PC-9 (cell line): ENCODE measurements at regions not wholly inside any gene's neighbourhood (a gene's known extent, or its start where the extent isn't known, plus 50 kb on each side); places are given as distances from the start of the nearest gene placed in this dataset.

Experiments used
- BruUV-seq: library from RNA; stranded (reverse); fragments of 400-500 nt; replicated peaks from 2 replicates; lab custom pipeline; 2021; lab: Mats Ljungman, UMichigan
- CTCF ChIA-PET: fragments of 300-600 bp; sonication (Branson Sonifier 250); formaldehyde crosslinking; loops from one replicate; lab custom pipeline; 2022; ENCODE audit warnings: antibody characterized with exemption; lab: Charles Lee
- POLR2A ChIA-PET: fragments of 300-600 bp; sonication (Branson Sonifier 250); formaldehyde crosslinking; loops from one replicate; lab custom pipeline; 2022; ENCODE audit warnings: antibody characterized with exemption; ENCODE audit not compliant: unreplicated experiment; lab: Charles Lee
- DNase-seq, 2 experiments: peaks; one replicate each; pipeline versions ENCODE4 v3.0.0 to v3.0.0-alpha.2; 2015 to 2022; ENCODE audit warnings: mixed read lengths in 1 of 2
- H2AFZ ChIP-seq: fragments of 200-600 bp; sonication (generic); 2 replicates; pipeline ENCODE4 v1.8.1; 2017; ENCODE audit warnings: antibody characterized with exemption
- H3F3A ChIP-seq: fragments of 200-600 bp; sonication (generic); 2 replicates; pipeline ENCODE4 v1.8.1; 2017; ENCODE audit warnings: antibody characterized with exemption, mild to moderate bottlenecking, low read depth; ENCODE audit not compliant: insufficient read depth
- H3K27ac ChIP-seq: fragments of 200-600 bp; sonication (generic); 2 replicates; pipeline ENCODE4 v1.6.1; 2016; ENCODE audit warnings: mixed run types
- H3K27me3 ChIP-seq: fragments of 200-600 bp; sonication (generic); 2 replicates; pipeline ENCODE4 v1.6.1; 2016; ENCODE audit warnings: low read depth, mixed run types; ENCODE audit not compliant: insufficient read depth
- H3K36me3 ChIP-seq: fragments of 200-600 bp; sonication (generic); 2 replicates; pipeline ENCODE4 v1.6.1; 2016; ENCODE audit warnings: low read depth, mixed run types
- H3K4me1 ChIP-seq: fragments of 200-600 bp; sonication (generic); replicated peaks from 2 replicates; pipeline ENCODE4 v1.6.1; 2016; ENCODE audit warnings: mixed run types; ENCODE audit not compliant: insufficient read depth
- H3K4me2 ChIP-seq: fragments of 200-600 bp; sonication (generic); 2 replicates; pipeline ENCODE4 v1.6.1; 2017; ENCODE audit warnings: mixed run types
- H3K4me3 ChIP-seq: fragments of 200-600 bp; sonication (generic); 2 replicates; pipeline ENCODE4 v1.6.1; 2016; ENCODE audit warnings: mixed run types
- H3K79me2 ChIP-seq: fragments of 200-600 bp; sonication (generic); 2 replicates; pipeline ENCODE4 v1.6.1; 2017; ENCODE audit warnings: low read depth, mixed run types
- H3K9me2 ChIP-seq: fragments of 200-600 bp; sonication (generic); 2 replicates; pipeline ENCODE4 v1.8.1; 2017; ENCODE audit warnings: mild to moderate bottlenecking; ENCODE audit not compliant: insufficient read depth
- H3K9me3 ChIP-seq: fragments of 200-600 bp; sonication (generic); 2 replicates; pipeline ENCODE4 v1.8.1; 2016; ENCODE audit warnings: low read depth; ENCODE audit not compliant: insufficient read depth
- H4K20me1 ChIP-seq: fragments of 200-600 bp; sonication (generic); 2 replicates; pipeline ENCODE4 v1.8.1; 2017; ENCODE audit not compliant: insufficient read depth
- EZH2 ChIP-seq: fragments of 200-600 bp; sonication (generic); IDR thresholded peaks from 2 replicates; pipeline ENCODE4 v1.8.0; 2017; ENCODE audit warnings: antibody characterized with exemption, low read depth
- intact Hi-C: fragments of 100-400 bp; cut with micrococcal nuclease; formaldehyde crosslinking; loops from one replicate; pipeline ENCODE4 v1.10.0; 2022; ENCODE audit not compliant: unreplicated experiment
- TF ChIP-seq, protein P1 (sequence below): fragments of 200-600 bp; sonication (generic); conservative IDR thresholded peaks from 2 replicates; pipeline ENCODE4 v1.6.1; 2017; ENCODE audit warnings: mixed run types, antibody characterized with exemption, mild to moderate bottlenecking, moderate library complexity

- CTCF ChIA-PET, result no interaction called here
- H3K27ac ChIP-seq, result no peak overlapping the region
- no peak overlapping the region for H3K4me2 ChIP-seq
- no peaks in the 10 kb centered on the region for H4K20me1 ChIP-seq
- no peak for TF ChIP-seq EZH2
- no TSS peak for BruUV-seq
- DNase-seq, result no peak
- intact Hi-C loops, result no loop called here
- H3K9me3 ChIP-seq, result no peaks in the 10 kb centered on the region
- no peaks in the 10 kb centered on the region for H3K36me3 ChIP-seq
- no peak overlapping the region for H2AFZ ChIP-seq
- no peaks in the 10 kb centered on the region for H3K27me3 ChIP-seq
- POLR2A ChIA-PET, result no interaction called here
- H3K79me2 ChIP-seq, result no peaks in the 10 kb centered on the region
- no peaks in the 10 kb centered on the region for H3F3A ChIP-seq
- H3K9me2 ChIP-seq, result no peaks in the 10 kb centered on the region
- H3K4me1 ChIP-seq, result no peaks in the 10 kb centered on the region
- H3K4me3 ChIP-seq, result no peak overlapping the region
These were observed 95.9 kb upstream of the SCOC start for GRCh38 chr4:140277576-140277975.

DNA sequence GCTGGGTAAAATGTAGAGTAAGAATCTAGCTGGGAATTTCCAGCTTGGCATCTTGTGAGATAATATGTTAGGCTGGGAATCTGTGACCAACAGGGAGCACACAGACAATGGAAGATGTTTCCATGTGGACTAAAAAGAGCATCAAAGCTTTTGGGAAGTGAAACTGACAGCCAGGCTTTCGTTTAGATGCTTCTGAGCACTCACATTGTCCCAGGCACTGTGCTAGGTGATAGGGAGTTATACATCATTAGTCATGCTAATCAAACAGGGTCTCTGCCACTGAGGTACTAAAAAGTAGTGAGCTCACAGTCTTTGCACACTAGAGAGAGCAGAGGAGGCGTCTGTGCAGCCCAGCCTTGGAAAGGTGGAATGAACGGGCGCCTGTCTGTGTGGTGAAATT is 101.9 kb upstream of the SCOC start:
- Histone ChIP-seq H3K9me3 (no peaks in the 10 kb centered on the region), H2AFZ (no peak overlapping the region), H3K36me3 (no peaks in the 10 kb centered on the region), H3K27ac (no peak overlapping the region), H3K4me2 (no peak overlapping the region), H3K9me2 (no peaks in the 10 kb centered on the region), H4K20me1 (no peaks in the 10 kb centered on the region), H3F3A (peaks cover 21% of the 10 kb centered on the region), H3K79me2 (no peaks in the 10 kb centered on the region), H3K4me3 (no peak overlapping the region), H3K4me1 (peaks cover 19% of the 10 kb centered on the region), H3K27me3 (no peaks in the 10 kb centered on the region)
- no TSS peak for BruUV-seq
- TF ChIP-seq EZH2, result no peak
- TF ChIP-seq, protein P1, sequence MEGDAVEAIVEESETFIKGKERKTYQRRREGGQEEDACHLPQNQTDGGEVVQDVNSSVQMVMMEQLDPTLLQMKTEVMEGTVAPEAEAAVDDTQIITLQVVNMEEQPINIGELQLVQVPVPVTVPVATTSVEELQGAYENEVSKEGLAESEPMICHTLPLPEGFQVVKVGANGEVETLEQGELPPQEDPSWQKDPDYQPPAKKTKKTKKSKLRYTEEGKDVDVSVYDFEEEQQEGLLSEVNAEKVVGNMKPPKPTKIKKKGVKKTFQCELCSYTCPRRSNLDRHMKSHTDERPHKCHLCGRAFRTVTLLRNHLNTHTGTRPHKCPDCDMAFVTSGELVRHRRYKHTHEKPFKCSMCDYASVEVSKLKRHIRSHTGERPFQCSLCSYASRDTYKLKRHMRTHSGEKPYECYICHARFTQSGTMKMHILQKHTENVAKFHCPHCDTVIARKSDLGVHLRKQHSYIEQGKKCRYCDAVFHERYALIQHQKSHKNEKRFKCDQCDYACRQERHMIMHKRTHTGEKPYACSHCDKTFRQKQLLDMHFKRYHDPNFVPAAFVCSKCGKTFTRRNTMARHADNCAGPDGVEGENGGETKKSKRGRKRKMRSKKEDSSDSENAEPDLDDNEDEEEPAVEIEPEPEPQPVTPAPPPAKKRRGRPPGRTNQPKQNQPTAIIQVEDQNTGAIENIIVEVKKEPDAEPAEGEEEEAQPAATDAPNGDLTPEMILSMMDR, result no peak
- intact Hi-C loops, result no loop called here
- no peak for DNase-seq
- POLR2A ChIA-PET, result no interaction called here
- CTCF ChIA-PET, result no interaction called here

DNA sequence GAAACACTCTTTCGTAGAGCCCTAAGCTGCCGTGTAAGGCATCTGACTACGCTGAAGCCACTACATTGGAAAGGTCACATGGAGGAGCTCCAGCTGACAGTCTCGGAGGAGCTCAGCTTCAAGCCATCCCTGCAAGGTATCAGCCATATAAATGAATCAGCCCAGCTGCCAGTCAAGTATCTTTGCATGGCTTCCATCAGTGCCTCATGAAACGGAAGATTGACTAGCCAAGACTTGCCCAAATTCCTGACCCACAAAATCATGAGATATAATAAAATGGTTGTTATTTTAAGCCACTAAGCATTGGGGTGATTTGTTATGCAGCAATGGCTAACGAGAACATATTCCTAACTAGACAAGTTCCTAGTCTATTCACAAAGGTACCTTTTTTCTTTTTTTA is 104.1 kb upstream of the SCOC start:
- H3K4me3 ChIP-seq, result no peak overlapping the region
- no TSS peak for BruUV-seq
- intact Hi-C loops, result loop anchor here (5.0 kb wide), 1 partner anchor 222 kb away; no protein-coding TSS in a partner anchor
- H3K79me2 ChIP-seq, result no peaks in the 10 kb centered on the region
- CTCF ChIA-PET, result no interaction called here
- H3K27me3 ChIP-seq, result no peaks in the 10 kb centered on the region
- H3K9me3 ChIP-seq, result no peaks in the 10 kb centered on the region
- H3K4me2 ChIP-seq, result no peak overlapping the region
- POLR2A ChIA-PET, result interaction anchor here (0.7 kb wide), 2 partner anchors 38 to 508 kb away, joined by 3 to 7 read pairs; no protein-coding TSS in a partner anchor
- no peaks in the 10 kb centered on the region for H3K36me3 ChIP-seq
- no peak overlapping the region for H2AFZ ChIP-seq
- H4K20me1 ChIP-seq, result no peaks in the 10 kb centered on the region
- H3K4me1 ChIP-seq, result peaks cover 30% of the 10 kb centered on the region
- H3F3A ChIP-seq, result peaks cover 33% of the 10 kb centered on the region
- no peak overlapping the region for H3K27ac ChIP-seq
- no peak for DNase-seq
- H3K9me2 ChIP-seq, result no peaks in the 10 kb centered on the region
- TF ChIP-seq, protein P1, result no peak
- no peak for TF ChIP-seq EZH2
